OCI-LY7 (cell line): ENCODE measurements at regions not wholly inside any gene's neighbourhood (a gene's known extent, or its start where the extent isn't known, plus 50 kb on each side); places are given as distances from the start of the nearest gene placed in this dataset.

Source experiments
- EZH2phosphoT487 ChIP-seq: fragments of 200-600 bp; sonication (generic); IDR thresholded peaks from 2 replicates; pipeline ENCODE4 v1.6.1; 2018; ENCODE audit warnings: low read depth, borderline replicate concordance, mild to moderate bottlenecking, mixed run types, antibody characterized with exemption, low read length, moderate library complexity, mixed read lengths
- TF ChIP-seq, protein P1 (sequence below): fragments of 200-600 bp; sonication (generic); conservative IDR thresholded peaks from 2 replicates; pipeline ENCODE4 v1.5.1; 2014; ENCODE audit warnings: mild to moderate bottlenecking, antibody characterized with exemption, low read length, moderate library complexity, mixed read lengths

GRCh38 chr18:4658804-4659203, 203.7 kb upstream of the DLGAP1 start:
- TF ChIP-seq, protein P1, sequence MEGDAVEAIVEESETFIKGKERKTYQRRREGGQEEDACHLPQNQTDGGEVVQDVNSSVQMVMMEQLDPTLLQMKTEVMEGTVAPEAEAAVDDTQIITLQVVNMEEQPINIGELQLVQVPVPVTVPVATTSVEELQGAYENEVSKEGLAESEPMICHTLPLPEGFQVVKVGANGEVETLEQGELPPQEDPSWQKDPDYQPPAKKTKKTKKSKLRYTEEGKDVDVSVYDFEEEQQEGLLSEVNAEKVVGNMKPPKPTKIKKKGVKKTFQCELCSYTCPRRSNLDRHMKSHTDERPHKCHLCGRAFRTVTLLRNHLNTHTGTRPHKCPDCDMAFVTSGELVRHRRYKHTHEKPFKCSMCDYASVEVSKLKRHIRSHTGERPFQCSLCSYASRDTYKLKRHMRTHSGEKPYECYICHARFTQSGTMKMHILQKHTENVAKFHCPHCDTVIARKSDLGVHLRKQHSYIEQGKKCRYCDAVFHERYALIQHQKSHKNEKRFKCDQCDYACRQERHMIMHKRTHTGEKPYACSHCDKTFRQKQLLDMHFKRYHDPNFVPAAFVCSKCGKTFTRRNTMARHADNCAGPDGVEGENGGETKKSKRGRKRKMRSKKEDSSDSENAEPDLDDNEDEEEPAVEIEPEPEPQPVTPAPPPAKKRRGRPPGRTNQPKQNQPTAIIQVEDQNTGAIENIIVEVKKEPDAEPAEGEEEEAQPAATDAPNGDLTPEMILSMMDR: no peak
- no peak for TF ChIP-seq EZH2phosphoT487
